NCI-H82 treated with DMSO at 0.1 percent for 48 hours (cell line): ENCODE measurements at regions not wholly inside any gene's neighbourhood (a gene's known extent, or its start where the extent isn't known, plus 50 kb on each side); places are given as distances from the start of the nearest gene placed in this dataset.
"Not testable (repeated sequence)": the region's sequence is repeated elsewhere in the genome, so short reads cannot be mapped to it uniquely, and the experiment has no call there.

Experiments used
- DNase-seq: peaks from one replicate; lab custom pipeline; 2025; ENCODE audit not compliant: unreplicated experiment; lab: John Stamatoyannopoulos, UW

DNA sequence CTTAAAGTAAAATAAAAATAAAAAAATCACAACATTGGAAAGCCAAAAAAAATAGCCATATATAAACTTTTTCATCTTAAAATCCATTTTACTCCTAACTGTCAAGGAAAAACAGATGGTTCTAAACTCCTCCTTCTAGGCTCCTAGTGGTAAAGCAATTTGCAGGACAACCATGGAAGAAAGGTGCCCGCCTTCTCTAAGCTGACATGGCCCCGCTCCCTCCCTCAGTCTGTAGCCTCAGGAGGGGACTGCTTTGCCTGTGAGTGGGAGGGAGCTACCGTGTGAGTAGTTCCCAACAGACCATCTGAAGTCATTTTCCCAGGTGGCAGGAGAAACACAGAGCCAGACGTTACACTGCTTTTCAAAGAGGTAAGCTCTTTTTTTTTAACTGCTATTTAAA is 336.2 kb upstream of the FAT1 start:
- no peak for DNase-seq

GRCh38 chr4:187060551-187060950 is 336.9 kb upstream of the FAT1 start:
- no peak for DNase-seq

GRCh38 chr4:187063251-187063650 is 339.6 kb upstream of the FAT1 start:
- DNase-seq = no peak

- DNase-seq = no peak
Observed at GRCh38 chr4:187064033-187064432, 340.4 kb upstream of the FAT1 start.

DNA sequence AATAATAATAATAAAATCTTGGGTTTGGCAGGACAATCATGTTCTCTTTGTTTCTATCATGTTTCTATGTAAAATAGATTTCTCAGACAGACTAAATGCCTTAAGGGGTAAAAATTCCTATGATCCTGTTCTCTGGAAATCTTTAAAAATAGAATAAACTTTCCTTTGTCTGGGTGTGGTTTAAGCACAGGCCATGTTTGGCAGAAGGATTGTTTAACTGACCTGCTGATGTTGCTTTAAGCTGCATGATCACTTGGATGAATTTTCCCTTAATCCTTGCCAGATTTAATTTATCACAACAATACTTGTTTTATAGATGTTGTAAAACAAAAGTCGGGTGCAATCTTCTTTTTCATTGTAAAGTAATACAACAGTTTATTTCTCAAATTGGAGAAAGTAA is 341.7 kb upstream of the FAT1 start:
- DNase-seq = no peak

GRCh38 chr4:187065806-187066205 is 342.1 kb upstream of the FAT1 start:
- no peak for DNase-seq

GRCh38 chr4:187069398-187069797 is 345.7 kb upstream of the FAT1 start:
- no peak for DNase-seq

DNA sequence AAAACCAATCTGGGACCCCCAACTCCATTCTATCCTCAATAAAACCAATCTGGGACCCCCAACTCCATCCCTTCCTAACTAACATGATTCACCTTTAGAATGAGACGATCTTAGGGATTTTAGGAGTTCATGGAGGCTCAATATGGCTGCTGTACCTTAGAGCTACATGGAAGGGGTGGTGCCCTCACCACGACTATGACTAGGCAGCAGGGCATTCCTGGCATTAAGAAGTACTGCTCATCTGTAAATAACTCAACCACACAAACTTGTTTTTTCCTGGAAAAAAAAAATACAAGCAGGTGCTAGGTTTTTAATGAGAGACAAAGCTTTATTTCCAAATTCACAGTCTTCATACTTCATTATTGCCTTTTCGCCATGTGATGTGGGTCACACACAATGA is 346.5 kb upstream of the FAT1 start:
- no peak for DNase-seq

DNA sequence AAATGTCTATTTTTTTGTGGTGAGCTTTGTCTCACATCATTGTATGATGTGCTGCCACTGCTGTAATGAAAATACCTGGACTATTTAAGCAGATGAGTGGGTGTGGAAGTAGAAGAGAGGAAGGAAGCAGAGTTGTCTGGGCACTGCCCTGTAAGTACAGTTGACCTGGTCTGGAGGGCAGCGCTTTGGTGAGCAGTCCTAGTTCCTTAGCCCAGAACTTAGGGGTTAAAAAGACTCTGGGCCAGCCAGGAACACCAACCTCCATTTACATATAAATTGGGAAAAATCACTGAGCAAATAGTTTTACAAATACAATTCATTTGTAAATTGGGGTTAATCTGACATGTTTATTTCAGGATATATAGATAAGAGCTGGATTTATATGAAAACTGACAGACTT is 347.1 kb upstream of the FAT1 start:
- no peak for DNase-seq

- DNase-seq = peak; percentile 16
Observed at GRCh38 chr4:187071946-187072600, 348.4 kb upstream of the FAT1 start.

GRCh38 chr4:187073820-187074219 is 350.2 kb upstream of the FAT1 start:
- DNase-seq = no peak

GRCh38 chr4:187075514-187075913 is 351.9 kb upstream of the FAT1 start:
- DNase-seq = no peak

GRCh38 chr4:187077744-187078401 is 354.2 kb upstream of the FAT1 start:
- no peak for DNase-seq

- DNase-seq = no peak
Observed at GRCh38 chr4:187084701-187085100, 361.0 kb upstream of the FAT1 start.

- DNase-seq = no peak
Observed at GRCh38 chr4:187085339-187085738, 361.7 kb upstream of the FAT1 start.

GRCh38 chr4:187086151-187086550 is 362.5 kb upstream of the FAT1 start:
- no peak for DNase-seq

- no peak for DNase-seq
Observed at GRCh38 chr4:187088070-187088799, 364.6 kb upstream of the FAT1 start.

DNA sequence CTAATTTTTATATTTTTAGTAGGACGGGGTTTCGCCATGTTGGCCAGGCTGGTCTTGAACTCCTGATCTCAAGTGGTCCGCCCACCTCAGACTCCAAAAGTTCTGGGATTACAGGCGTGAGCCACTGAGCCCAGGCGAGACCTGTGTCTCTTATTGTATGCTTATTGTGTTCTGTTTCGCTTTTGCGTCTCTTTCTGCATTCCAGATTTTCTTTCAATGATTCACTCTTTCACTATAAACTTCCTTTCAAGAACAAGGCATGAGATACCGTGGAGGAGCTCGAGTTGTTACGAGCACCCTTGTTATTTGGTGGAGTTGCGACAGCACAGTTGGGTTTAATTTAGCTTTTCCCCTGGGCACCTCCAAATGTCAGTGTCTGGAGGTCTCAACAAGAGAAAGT is 366.7 kb upstream of the FAT1 start:
- no peak for DNase-seq

GRCh38 chr4:187090832-187091231 is 367.2 kb upstream of the FAT1 start:
- not testable (repeated sequence) for DNase-seq

GRCh38 chr4:187094144-187094543 is 370.5 kb upstream of the FAT1 start:
- no peak for DNase-seq

DNA sequence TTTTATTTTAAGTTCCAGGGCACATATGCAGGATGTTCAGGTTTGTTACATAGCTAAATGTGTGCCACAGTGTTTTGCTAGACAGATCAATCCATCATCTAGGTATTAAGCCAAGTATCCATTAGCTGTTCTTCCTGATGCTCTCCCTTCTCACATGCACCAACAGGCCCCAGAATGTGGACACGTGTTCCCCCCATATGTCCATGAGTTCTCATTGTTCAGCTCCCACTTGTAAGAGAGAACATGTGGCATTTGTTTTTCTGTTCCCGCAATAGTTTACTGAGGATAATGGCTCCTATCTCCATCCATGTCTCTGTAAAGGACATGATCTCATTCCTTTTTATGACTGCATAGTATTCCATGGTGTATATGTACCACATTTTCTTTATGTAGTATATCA is 374.8 kb upstream of the FAT1 start:
- no peak for DNase-seq

- no peak for DNase-seq
Observed at GRCh38 chr4:187103351-187103750, 379.7 kb upstream of the FAT1 start.
